Adrenal gland (tissue), 5 donors: ENCODE measurements at regions not wholly inside any gene's neighbourhood (a gene's known extent, or its start where the extent isn't known, plus 50 kb on each side); places are given as distances from the start of the nearest gene placed in this dataset.

Experiments
- CTCF ChIP-seq, 6 experiments: fragments of 450-650 bp in 4 of 6; fragments of 200-600 bp in 2 of 6; sonication (generic) in 1 of 6; IDR thresholded peaks; 1 replicate in 5 of 6; 2 replicates in 1 of 6; pipeline versions ENCODE4 v1.5.1 to v1.8.0; 2016 to 2021; ENCODE audit warnings: antibody characterized with exemption in 6 of 6, mild to moderate bottlenecking in 2 of 6, moderate library complexity in 1 of 6
- POLR2A ChIP-seq, 2 donors: fragments of 450-650 bp; IDR thresholded peaks; one replicate each; pipeline ENCODE4 v1.6.1; 2017; ENCODE audit warnings: antibody characterized with exemption in 2 of 2, mild to moderate bottlenecking in 2 of 2, moderate library complexity in 1 of 2
- donor health status: DM: no; HTN: no; CAD: no.

- TF ChIP-seq CTCF (IDR thresholded peaks at IDR 0.05): no peak
- TF ChIP-seq POLR2A (IDR thresholded peaks at IDR 0.05): no peak
Measured at GRCh38 chr21:38166173-38166535, 90.6 kb upstream of the KCNJ15 start.
